Adrenal gland (tissue), 5 donors: ENCODE measurements at regions not wholly inside any gene's neighbourhood (a gene's known extent, or its start where the extent isn't known, plus 50 kb on each side); places are given as distances from the start of the nearest gene placed in this dataset.

ENCODE experiments used
- POLR2A ChIP-seq, 2 donors: fragments of 450-650 bp; IDR thresholded peaks; one replicate each; pipeline ENCODE4 v1.6.1; 2017; ENCODE audit warnings: antibody characterized with exemption in 2 of 2, mild to moderate bottlenecking in 2 of 2, moderate library complexity in 1 of 2
- TF ChIP-seq, protein P1 (sequence below), 6 experiments: fragments of 450-650 bp in 4 of 6; fragments of 200-600 bp in 2 of 6; sonication (generic) in 1 of 6; IDR thresholded peaks; 1 replicate in 5 of 6; 2 replicates in 1 of 6; pipeline versions ENCODE4 v1.5.1 to v1.8.0; 2016 to 2021; ENCODE audit warnings: antibody characterized with exemption in 6 of 6, mild to moderate bottlenecking in 2 of 6, moderate library complexity in 1 of 6
- donor health status: DM: no; HTN: no; CAD: no.

DNA sequence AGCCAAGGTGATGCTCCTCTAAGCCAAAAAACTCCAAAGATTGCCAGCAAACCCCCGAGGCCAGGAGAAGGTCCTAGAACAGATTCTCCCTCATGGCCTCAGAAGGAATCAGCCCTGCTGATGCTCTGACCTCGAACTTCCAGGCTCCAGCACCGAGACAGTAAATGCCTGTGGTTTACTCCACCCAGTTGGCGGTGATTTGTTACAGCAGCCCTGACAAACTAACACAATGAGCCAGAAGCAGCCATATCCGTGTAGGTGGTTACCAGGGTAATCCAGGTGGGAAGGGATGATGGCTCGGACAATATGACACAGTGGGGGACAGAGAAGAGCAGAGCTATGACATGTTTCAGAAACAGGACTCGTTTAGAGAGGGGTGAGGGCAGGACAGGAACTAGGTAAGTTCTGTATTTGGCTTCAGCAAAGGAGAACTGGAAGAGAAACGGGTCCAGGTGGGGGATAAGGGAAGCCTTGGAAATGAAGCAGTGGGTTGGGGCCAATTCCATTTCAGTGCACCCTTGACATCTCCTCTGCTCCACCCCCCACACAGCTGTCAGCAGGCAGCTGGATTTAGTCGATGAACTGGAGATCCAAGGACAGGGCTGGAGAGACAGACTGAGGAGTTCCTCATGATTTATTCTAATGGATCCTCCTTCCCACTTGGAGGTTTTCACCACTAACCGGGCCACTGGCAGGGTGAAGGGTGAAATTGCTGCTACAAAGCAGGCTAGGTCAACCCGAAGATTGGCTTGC is 179.7 kb upstream of the SH3BP4 start:
- TF ChIP-seq, protein P1, sequence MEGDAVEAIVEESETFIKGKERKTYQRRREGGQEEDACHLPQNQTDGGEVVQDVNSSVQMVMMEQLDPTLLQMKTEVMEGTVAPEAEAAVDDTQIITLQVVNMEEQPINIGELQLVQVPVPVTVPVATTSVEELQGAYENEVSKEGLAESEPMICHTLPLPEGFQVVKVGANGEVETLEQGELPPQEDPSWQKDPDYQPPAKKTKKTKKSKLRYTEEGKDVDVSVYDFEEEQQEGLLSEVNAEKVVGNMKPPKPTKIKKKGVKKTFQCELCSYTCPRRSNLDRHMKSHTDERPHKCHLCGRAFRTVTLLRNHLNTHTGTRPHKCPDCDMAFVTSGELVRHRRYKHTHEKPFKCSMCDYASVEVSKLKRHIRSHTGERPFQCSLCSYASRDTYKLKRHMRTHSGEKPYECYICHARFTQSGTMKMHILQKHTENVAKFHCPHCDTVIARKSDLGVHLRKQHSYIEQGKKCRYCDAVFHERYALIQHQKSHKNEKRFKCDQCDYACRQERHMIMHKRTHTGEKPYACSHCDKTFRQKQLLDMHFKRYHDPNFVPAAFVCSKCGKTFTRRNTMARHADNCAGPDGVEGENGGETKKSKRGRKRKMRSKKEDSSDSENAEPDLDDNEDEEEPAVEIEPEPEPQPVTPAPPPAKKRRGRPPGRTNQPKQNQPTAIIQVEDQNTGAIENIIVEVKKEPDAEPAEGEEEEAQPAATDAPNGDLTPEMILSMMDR (IDR thresholded peaks at IDR 0.05) = no peak
- no peak for TF ChIP-seq POLR2A (IDR thresholded peaks at IDR 0.05)
